Caco-2 (cell line): ENCODE measurements at regions not wholly inside any gene's neighbourhood (a gene's known extent, or its start where the extent isn't known, plus 50 kb on each side); places are given as distances from the start of the nearest gene placed in this dataset.
"Not testable (repeated sequence)": the region's sequence is repeated elsewhere in the genome, so short reads cannot be mapped to it uniquely, and the experiment has no call there.

ENCODE experiments used
- BruUV-seq: library from RNA; stranded (reverse); fragments of 400-500 nt; replicated peaks from 2 replicates; lab custom pipeline; 2021; lab: Mats Ljungman, UMichigan
- CTCF ChIA-PET: fragments of 300-600 bp; sonication (Branson Sonifier 250); formaldehyde crosslinking; loops from one replicate; lab custom pipeline; 2022; ENCODE audit warnings: antibody characterized with exemption; lab: Charles Lee
- POLR2A ChIA-PET: fragments of 300-600 bp; sonication (Branson Sonifier 250); formaldehyde crosslinking; loops from one replicate; lab custom pipeline; 2022; ENCODE audit warnings: antibody characterized with exemption; lab: Charles Lee
- DNase-seq, 2 experiments: peaks; one replicate each; pipeline versions ENCODE4 v3.0.0 to v3.0.0-alpha.2; 2020 to 2022
- H3K27me3 ChIP-seq: replicated peaks from 2 replicates; pipeline ENCODE4 v1.6.0; 2011; ENCODE audit warnings: low read length; ENCODE audit not compliant: control insufficient read depth, insufficient read depth
- H3K36me3 ChIP-seq: 2 replicates; pipeline ENCODE4 v1.5.1; 2011; ENCODE audit warnings: low read length; ENCODE audit not compliant: control insufficient read depth, insufficient read depth
- H3K4me1 ChIP-seq: fragments of 250-450 bp; sonication (Bioruptor Pico); 2 replicates; pipeline ENCODE4 v1.5.1; 2020; ENCODE audit warnings: mild to moderate bottlenecking
- H3K4me3 ChIP-seq: 2 replicates; pipeline ENCODE4 v1.5.1; 2011; ENCODE audit warnings: low read depth, mild to moderate bottlenecking, control low read depth, low read length
- H3K9me3 ChIP-seq: fragments of 250-450 bp; sonication (Bioruptor Pico); 2 replicates; pipeline ENCODE4 v1.5.1; 2020; ENCODE audit warnings: mild to moderate bottlenecking, moderate library complexity
- H3K27ac Mint-ChIP-seq: one replicate; pipeline ENCODE4 v1.8.0; 2022; ENCODE audit warnings: mixed read lengths; ENCODE audit not compliant: unreplicated experiment
- H3K27me3 Mint-ChIP-seq: one replicate; pipeline ENCODE4 v1.8.0; 2022; ENCODE audit warnings: mixed read lengths; ENCODE audit not compliant: insufficient read depth, unreplicated experiment
- H3K36me3 Mint-ChIP-seq: one replicate; pipeline ENCODE4 v1.8.0; 2022; ENCODE audit warnings: mild to moderate bottlenecking, mixed read lengths; ENCODE audit not compliant: insufficient read depth, unreplicated experiment
- H3K4me1 Mint-ChIP-seq: one replicate; pipeline ENCODE4 v1.8.0; 2022; ENCODE audit warnings: low read depth, mixed read lengths; ENCODE audit not compliant: unreplicated experiment
- H3K4me3 Mint-ChIP-seq: one replicate; pipeline ENCODE4 v1.8.0; 2022; ENCODE audit warnings: mild to moderate bottlenecking, moderate library complexity, mixed read lengths; ENCODE audit not compliant: unreplicated experiment
- H3K9me3 Mint-ChIP-seq: one replicate; pipeline ENCODE4 v1.8.0; 2022; ENCODE audit warnings: mixed read lengths; ENCODE audit not compliant: unreplicated experiment
- CTCF ChIP-seq, 2 experiments: fragments of 200-600 bp in 1 of 2; IDR thresholded peaks; 1 replicate in 1 of 2; 2 replicates in 1 of 2; pipeline versions ENCODE4 v1.5.1 to v1.8.0; 2011 to 2022; ENCODE audit warnings: antibody characterized with exemption in 1 of 2, control low read depth in 1 of 2, inconsistent platforms in 1 of 2, low read depth in 1 of 2, low read length in 1 of 2, mild to moderate bottlenecking in 1 of 2, moderate library complexity in 1 of 2; ENCODE audit not compliant: insufficient read depth in 1 of 2, severe bottlenecking in 1 of 2, unreplicated experiment in 1 of 2
- intact Hi-C: fragments of 100-400 bp; cut with micrococcal nuclease; formaldehyde crosslinking; loops from one replicate; pipeline ENCODE4 v1.10.0; 2022; ENCODE audit not compliant: unreplicated experiment

- Histone ChIP-seq H3K4me3 (no peak overlapping the region), H3K27me3 (no peaks in the 10 kb centered on the region), H3K4me1 (peaks cover 43% of the 10 kb centered on the region), H3K36me3 (no peaks in the 10 kb centered on the region), H3K9me3 (peaks cover 4% of the 10 kb centered on the region; the same call in 1 of the 2 replicates)
- POLR2A ChIA-PET, result no interaction called here
- H3K27ac Mint-ChIP-seq, result no peak overlapping the region
- peaks cover 16% of the 10 kb centered on the region for H3K4me1 Mint-ChIP-seq
- peaks cover 17% of the 10 kb centered on the region for H3K9me3 Mint-ChIP-seq
- no TSS peak for BruUV-seq
- intact Hi-C loops, result no loop called here
- CTCF ChIA-PET, result no interaction called here
- DNase-seq, result no peak
- H3K27me3 Mint-ChIP-seq, result peaks cover 3% of the 10 kb centered on the region
- no peak overlapping the region for H3K4me3 Mint-ChIP-seq
- H3K36me3 Mint-ChIP-seq, result peaks cover 6% of the 10 kb centered on the region
- no peak for TF ChIP-seq CTCF (IDR thresholded peaks at IDR 0.05; ENCODE audit: insufficient read depth in 1 of 2, low read depth in 1 of 2, low read length in 1 of 2, severe bottlenecking in 1 of 2, unreplicated experiment in 1 of 2)
Measured at GRCh38 chr22:27108425-27109114, 451.2 kb downstream of the MIAT start.

- H3K36me3 ChIP-seq, intact Hi-C loops, H3K27ac Mint-ChIP-seq, H3K4me3 Mint-ChIP-seq, POLR2A ChIA-PET, H3K27me3 ChIP-seq, DNase-seq, H3K36me3 Mint-ChIP-seq, CTCF ChIA-PET, H3K4me3 ChIP-seq, BruUV-seq, H3K9me3 ChIP-seq, H3K27me3 Mint-ChIP-seq: not testable (repeated sequence)
- Mint-ChIP-seq H3K4me1 (peaks cover 19% of the 10 kb centered on the region), H3K9me3 (peaks cover 18% of the 10 kb centered on the region)
- H3K4me1 ChIP-seq, result peaks cover 47% of the 10 kb centered on the region
Measured at GRCh38 chr22:27109406-27109805, 452.0 kb downstream of the MIAT start.

- Mint-ChIP-seq H3K27me3 (no peaks in the 10 kb centered on the region), H3K4me1 (peaks cover 26% of the 10 kb centered on the region), H3K27ac (peak overlapping the region; percentile 78), H3K4me3 (peak overlapping the region; percentile 29), H3K9me3 (peaks cover 18% of the 10 kb centered on the region), H3K36me3 (peaks cover 6% of the 10 kb centered on the region)
- Histone ChIP-seq H3K4me1 (peaks cover 57% of the 10 kb centered on the region), H3K36me3 (no peaks in the 10 kb centered on the region), H3K9me3 (peaks cover 4% of the 10 kb centered on the region; the same call in 1 of the 2 replicates), H3K27me3 (no peaks in the 10 kb centered on the region), H3K4me3 (no peak overlapping the region)
- BruUV-seq, result no TSS peak
- no peak for TF ChIP-seq CTCF (IDR thresholded peaks at IDR 0.05; ENCODE audit: insufficient read depth in 1 of 2, low read depth in 1 of 2, low read length in 1 of 2, severe bottlenecking in 1 of 2, unreplicated experiment in 1 of 2)
- peak; percentile 62 to 81 for DNase-seq
- ChIA-PET POLR2A (no interaction called here), CTCF (no interaction called here)
- intact Hi-C loops, result no loop called here
Measured at GRCh38 chr22:27110665-27111451, 453.5 kb downstream of the MIAT start.
